HG03521 (cell line): ENCODE measurements at regions not wholly inside any gene's neighbourhood (a gene's known extent, or its start where the extent isn't known, plus 50 kb on each side); places are given as distances from the start of the nearest gene placed in this dataset.
"Not testable (repeated sequence)": the region's sequence is repeated elsewhere in the genome, so short reads cannot be mapped to it uniquely, and the experiment has no call there.

ENCODE experiments used
- ATAC-seq: cut with Tn5 transposase; IDR thresholded peaks from one replicate; pipeline ENCODE4 v1.9.1; 2021; ENCODE audit warnings: mild to moderate bottlenecking, moderate library complexity; ENCODE audit not compliant: unreplicated experiment

DNA sequence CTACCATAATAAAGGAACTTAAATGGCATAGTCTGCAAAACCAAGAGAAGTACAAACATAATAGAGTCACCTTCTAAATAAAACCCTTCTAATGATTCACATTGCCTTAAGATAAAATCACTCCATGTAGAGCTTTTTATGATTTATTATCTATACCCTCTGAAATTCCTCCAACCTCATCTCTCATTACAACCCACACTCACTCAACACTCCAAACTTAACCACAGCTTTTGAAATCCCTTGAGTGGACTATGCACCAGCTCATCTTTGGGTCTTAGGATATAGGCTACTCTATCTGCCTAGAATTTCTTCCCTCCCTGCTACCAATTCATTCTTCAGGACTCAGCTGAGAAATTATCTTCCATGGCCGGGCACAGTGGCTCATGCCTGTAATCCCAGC lies 122.5 kb downstream of the CETN3 start:
- no peak for ATAC-seq

DNA sequence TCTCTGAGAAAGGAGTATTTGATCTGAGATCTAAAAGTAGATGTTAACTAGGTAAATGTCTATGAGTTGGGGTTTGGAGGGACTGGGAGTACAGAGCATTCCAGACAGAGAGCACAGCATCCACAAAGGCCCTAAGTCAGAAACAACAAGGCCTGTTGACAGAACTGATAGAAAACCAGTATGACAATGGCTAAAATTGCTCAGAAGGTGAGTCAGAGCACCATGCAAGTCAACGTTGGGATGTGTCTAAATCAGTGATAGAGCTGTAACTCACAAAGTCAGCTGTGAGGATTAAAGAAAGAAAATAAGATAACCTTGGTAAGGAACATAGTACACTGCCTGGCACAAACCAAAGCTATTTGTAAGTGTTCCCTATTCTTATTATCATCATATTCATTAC lies 124.0 kb downstream of the CETN3 start:
- ATAC-seq, result no peak

DNA sequence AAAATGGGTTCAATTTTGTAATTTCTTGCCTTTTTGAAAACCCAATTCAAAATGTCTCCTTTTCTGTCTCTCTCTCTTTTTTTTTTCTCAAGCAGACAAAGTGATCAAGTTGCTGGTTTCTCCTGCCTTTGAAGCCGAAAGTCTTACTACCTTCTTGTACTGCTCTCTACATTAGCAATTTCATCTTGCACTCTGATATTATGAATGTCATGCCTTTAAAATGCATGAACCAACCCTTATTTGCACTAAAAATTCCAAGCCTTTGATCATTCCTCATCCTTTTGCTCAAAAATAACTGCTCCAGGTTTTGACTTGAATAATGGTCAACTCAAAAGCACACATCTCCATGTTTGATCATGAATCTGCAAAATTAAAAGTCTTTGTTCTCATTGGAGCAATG lies 125.2 kb downstream of the CETN3 start:
- ATAC-seq, result no peak

DNA sequence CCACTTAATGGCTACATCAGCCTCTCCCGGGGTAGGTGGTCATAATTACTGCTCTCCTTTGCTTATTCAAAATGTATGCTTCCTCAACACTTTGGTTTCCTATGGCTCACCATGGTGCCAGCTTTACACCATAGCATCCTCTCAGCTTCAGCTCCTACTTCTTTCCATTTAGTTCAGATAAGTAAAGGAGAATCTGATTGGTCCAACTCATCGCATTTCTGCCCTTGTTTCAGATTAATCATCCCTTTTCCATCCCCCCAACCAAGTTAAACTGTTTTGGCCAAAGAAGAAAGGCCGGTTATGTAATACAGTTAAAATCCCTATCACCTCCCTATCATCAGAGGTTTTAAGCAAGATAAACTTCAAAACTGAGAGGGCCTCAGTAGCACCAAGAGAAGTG lies 130.5 kb downstream of the CETN3 start:
- ATAC-seq, result no peak

DNA sequence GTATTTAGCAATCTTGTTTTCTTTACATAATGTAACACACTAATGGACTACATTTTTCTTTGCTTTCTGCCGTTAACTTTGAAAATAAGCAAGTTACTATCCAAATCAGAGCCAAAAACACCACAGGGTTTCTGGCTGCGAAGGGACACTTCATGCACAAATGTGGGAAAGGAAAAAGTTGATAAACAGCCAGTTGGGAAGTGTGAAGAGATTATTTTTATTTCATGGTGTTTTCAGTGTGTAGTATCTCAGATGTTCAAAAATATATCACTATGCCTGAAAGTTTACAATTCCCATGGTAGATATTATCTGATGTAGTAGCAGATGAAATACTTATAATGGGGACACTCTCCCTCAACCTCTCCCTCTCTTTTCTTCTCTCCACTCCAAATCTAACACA lies 135.3 kb downstream of the CETN3 start:
- ATAC-seq, result no peak

DNA sequence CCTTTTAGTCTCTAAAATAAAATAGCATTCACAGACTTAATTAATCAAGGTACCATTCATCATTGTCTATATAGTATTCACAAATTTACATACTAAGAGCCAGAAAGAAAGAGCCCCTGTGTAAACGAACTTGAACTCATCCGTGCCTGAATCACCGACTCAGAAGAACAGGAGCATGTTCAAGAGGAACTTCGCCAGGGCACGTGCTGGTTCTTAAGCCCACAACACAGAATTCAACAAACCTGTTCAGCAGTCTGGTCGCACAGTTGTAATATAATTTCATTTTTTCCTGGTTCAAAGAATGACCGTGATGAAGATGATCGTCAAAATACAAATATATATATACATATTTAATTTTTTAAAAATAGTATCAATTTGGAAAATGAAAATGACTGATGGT lies 141.9 kb downstream of the CETN3 start:
- ATAC-seq, result no peak

DNA sequence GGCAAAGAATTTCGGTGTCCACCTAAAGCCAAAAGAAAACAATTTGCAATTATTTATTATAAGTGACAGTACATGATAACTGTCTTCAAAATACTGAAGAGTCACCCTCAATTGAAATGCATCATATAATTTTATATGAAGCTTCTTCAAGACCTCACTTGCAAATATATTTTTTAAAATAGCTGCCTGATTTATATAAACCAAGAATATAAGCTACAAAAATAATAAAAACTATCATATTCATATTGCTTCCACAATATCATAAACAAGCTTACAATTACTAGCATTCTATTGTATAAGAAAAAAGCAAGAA lies 144.1 kb downstream of the CETN3 start:
- ATAC-seq, result no peak

DNA sequence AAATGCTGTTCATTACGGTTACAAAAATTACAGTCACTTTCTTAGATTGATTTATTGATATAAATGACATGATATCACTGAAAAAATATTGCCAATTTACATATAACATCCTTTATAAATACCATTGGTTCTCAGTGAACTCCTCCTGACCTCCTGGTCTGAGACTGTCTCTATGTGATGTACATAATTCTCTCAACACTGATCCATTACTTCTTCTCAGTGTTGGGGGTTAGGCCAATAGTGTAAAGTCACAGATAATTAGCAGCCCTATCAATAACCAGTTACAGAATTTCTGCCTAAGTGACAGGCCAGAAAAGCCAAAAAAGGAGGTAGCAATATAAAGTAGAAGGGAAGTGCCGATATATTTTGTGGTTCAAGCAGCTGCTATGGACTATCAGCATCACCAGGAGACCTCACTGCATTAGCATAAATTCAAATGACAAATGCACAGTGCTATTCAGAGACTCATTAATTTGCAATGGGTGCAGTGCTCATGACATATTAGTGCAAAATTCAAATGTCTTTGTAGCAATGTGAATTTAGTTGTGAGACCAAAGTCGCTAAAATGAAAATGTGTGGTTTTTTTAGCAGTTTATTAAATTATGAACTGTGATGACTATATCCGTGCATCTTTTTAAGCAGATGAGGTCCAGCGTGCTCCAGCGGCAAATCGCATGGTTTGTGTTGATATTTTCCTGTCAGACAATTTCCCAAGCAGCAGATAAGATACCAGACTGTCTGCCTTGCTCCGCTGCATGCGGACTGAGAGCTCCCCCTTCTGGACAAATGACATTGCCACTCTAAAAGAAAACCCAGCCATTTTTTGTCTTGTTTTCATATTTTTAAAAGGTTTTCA lies 144.6 kb downstream of the CETN3 start:
- no peak for ATAC-seq

DNA sequence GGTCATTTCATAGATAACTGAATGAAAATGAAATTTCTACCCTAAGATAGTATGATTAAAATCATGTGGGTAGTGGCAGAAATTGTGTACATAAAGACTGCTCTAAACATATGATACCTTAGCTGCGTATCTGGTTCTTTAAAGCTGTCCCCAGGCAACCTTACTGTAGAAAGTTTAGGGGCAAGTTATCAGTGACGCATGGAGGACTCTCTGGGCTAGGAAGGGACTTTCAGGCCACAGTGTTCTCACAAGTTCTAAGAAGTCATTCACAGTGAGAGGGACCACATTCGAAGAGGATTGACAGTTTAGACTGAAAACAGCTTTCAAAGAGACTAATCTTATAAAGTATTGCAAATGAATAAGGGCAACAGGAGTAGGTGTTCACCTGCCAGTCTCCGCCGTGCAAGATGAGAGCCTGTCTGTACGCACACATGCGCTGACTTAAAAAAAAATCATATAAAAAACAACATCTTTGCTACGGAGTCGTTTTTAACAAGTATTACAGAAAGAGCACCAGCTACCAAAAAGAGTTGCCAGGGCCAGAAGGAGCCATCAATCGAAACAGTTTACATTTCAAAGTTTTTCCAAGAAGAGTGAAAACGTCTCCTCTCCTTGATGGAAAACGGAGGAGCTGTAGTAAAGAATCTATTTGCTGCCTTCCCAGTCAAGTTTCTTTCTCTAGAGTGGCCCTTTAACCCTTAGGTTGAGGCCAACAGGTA lies 146.3 kb downstream of the CETN3 start:
- ATAC-seq, result no peak

DNA sequence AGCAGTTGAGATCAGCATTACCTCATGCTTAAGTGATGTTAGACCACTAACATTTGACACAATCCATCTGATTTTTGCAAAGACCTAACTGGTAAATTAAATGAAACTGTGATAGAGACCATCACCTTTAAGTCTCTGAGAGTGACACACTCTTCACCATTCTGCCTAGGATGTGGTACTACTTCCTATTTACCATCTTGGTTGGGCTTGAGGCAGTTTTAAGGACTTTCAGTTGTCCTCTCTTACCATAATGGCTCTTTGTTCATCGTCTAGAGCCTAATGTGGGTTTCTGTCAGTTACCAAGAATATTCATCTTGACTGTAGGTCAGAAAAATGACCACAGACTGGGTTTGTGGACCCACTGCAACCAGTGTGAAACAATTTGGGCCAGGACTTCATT lies 158.1 kb downstream of the CETN3 start:
- ATAC-seq, result no peak

DNA sequence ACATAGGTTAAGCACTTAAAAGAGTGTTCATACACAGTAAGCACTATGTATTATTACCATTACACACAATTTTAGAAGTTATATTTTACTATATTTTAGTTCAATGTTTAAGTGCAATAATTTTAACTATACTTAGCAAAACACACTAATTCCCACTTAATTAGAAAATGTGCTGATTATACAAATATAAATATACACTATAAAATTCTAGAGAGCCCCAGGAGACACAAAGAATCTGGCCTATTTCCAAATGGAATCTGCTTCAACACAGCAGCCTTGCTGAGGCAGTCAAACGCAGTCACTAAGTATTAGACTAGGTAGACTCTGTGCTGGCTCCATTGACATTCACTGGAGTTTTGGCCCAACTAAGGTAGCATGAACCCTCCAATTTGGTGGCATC lies 160.9 kb downstream of the CETN3 start:
- ATAC-seq, result no peak

DNA sequence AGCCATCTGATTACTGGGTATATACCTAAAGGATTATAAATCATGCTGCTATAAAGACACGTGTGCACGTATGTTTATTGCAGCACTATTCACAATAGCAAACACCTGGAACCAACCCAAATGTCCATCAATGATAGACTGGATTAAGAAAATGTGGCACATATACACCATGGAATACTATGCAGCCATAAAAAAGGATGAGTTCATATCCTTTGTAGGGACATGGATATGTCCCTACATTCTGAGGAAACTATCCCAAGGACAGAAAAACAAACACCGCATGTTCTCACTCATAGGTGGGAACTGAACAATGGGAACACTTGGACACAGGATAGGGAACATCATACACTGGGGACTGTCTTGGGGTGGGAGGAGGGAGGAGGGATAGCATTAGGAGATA lies 165.7 kb downstream of the CETN3 start:
- ATAC-seq, result not testable (repeated sequence)

DNA sequence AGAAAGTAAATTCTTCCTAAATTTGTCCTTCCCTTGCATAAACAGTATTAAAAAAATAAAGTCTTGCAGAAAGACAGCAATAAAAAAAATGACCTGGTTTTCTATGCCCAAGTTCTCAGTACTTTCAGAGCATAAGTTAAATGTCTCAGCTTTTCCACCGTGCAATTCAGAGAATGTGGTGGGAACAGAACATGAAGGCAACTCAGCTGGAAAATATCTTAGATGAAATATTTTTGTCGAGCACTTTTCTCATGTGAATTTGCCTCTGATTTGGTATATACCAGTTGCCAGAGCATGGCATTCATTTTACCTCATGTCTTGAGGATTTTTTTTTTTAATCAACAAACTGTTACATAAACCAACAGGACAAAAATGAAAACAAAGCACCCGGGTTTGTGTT lies 176.1 kb downstream of the CETN3 start:
- ATAC-seq, result no peak

DNA sequence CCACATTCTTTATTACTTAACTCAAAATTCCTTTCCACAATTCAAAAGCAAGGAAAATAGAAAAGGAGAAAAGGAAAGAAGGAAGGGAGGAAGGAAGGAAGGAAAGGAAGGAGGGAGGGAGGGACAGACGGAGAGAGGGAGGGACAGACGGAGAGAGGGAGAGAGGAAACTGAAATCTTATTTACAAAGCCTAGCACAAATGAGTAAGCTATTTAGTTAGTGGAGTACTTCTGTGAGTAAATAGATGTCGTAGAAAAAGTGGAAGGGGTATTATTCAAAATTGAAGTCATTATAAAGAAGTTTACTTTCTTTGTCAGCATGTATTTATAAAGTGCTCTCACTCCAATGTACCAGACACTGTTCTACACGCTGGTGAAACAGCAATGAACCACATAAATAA lies 177.9 kb downstream of the CETN3 start:
- ATAC-seq, result no peak

DNA sequence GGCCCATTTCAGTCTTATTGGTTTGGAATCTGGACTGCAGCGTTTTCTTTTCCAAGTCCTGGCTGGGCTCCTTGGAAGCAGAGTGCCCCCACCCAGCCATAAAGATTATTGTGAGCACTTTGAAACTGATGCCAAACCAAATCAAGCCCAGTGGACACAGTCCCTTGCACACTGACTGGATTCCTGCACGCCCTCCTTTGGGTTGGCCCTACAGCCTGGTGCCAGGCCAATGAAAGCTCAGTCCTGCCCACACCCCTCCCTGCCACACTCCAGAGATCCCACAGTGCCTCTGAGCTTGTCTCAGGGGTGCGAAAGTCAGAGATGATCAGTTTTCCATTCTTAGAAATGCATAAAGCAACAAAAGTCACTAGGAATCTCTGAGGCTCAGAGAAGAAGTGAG lies 181.9 kb downstream of the CETN3 start:
- ATAC-seq, result no peak

DNA sequence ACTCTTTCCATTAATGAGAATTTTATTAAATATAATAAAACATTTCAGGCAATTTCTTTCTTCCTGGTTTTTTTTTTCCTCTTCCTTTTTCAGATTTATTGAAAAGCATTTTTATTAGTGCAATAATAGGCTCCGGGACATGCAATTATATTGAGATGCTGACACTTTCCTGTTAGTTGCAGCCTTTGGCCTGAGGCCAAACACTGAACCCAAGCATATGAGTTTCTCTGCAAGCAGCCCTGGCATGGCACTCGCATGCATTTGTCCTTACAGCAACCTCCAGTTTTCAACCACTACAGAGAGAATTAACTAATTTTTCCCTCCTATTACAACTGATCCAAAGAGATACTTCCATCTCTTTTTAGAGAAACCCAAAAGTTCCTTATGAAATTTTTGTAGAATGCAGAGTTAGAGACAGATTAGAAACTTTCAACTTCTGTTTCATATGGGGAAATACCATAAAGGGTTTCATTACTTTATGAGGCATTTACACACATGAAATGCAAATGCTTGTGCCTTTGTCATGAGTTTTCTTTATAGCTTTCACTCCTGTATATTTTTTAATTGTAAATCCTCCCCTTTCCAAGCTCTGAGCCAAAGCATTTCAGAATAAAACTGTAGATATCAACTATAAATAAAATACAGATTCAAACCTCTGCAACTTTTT lies 183.0 kb downstream of the CETN3 start:
- ATAC-seq, result no peak

DNA sequence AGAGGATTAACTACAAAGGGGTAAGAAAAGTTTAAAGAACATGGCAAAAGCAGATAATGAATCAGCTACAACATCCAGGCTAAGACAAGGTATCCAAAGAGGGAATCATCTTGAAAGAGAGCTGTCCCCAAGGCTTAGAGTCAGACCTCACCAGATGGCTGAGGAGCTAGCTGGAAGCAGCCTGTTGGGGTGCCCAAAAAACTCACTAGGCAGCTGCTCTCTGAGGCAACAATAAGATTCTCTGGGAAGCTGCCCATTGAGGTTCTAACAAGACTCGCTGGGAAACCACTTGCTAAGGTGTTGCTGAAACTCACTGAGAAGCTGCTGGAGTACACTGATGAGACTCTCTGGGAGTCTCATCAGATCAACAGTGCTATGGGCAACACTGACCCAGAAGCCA lies 185.2 kb downstream of the CETN3 start:
- ATAC-seq, result no peak

DNA sequence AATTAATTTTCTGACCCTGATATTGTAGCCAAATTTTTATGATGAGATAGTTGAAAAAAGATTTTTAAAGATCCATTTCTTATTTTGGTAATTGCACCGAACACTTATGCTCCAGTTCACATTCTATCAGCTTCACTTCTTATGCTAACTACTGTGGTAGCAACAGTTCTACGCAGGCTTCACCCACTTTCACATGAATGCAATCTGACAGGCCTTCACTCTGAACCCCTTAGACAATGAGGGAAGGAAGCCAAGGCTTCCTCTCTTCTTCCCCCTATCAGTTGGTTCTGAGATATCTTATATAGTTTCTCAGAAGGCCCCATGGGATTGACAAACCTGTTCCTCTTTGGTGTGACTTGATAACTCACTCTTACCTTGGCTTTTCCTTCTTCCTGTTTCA lies 185.8 kb downstream of the CETN3 start:
- no peak for ATAC-seq

DNA sequence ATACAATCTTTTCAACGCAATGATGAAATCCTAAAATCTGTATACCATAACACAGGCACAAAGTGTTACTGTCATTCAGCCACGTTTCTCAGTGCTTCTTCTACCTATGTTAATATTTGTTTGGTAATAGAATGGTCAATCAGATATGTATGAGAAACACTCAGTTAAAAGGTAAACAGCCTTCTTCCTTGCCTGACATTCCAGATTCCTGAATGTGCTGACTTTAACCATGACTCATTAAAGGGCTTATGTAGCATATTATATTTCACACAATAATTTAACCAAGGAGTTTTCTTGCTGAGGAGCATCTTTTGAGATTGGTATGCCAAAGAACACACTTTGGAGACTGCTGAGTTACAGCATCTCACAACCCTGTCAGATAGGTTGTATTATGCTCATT lies 187.6 kb downstream of the CETN3 start:
- ATAC-seq, result no peak

DNA sequence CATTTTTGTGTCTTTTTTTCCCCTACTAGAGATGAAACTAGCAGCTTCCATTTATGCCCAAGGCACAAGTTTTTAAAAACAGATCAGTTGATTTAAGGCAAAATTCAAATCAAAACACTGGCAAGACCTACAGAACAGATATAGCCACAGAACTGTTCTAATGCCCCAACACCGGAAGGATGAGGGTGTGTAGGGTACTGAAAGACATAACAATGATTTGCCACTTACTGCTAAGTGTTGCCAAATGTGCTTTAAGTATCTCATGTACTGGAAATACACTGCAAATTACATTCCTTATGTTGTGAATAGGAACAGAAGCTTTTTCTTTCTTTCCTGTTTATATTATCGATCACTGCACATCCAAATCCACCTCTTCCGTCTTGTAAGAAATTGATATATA lies 189.0 kb downstream of the CETN3 start:
- no peak for ATAC-seq

DNA sequence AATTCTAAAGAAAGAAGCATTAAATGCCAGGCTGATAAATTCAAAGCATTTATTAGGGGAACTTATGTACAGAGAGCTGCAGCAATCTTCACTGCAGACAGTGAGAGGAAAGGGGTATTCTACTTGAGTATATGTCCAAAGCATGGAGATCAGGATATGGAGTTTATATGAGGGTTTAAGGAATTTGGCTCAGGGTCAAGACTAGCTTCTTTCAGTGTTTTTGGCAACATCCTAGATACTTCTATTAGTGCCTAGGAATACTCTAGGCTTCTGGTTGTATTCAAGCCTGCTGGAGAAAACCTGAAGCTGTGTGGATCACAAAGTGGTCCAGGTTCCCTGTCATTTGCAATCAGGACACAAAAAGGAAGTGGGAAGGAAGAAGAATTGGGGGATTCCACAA lies 194.6 kb downstream of the CETN3 start:
- ATAC-seq, result no peak

DNA sequence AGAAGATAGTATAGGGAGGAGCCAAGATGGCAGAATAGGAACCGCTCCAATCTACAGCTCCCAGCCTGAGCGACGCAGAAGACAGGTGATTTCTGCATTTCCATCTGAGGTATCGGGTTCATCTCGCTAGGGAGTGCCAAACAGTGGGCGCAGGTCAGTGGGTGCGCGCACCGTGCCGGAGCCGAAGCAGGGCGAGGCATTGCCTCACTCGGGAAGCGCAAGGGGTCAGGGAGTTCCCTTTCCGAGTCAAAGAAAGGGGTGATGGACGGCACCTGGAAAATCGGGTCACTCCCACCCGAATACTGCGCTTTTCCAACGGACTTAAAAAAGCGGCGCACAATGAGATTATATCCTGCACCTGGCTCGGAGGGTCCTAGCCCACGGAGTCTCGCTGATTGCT lies 201.2 kb downstream of the CETN3 start:
- not testable (repeated sequence) for ATAC-seq
